ENCODE measurements at regions not wholly inside any gene's neighbourhood (a gene's known extent, or its start where the extent isn't known, plus 50 kb on each side); places are given as distances from the start of the nearest gene placed in this dataset.

DNA sequence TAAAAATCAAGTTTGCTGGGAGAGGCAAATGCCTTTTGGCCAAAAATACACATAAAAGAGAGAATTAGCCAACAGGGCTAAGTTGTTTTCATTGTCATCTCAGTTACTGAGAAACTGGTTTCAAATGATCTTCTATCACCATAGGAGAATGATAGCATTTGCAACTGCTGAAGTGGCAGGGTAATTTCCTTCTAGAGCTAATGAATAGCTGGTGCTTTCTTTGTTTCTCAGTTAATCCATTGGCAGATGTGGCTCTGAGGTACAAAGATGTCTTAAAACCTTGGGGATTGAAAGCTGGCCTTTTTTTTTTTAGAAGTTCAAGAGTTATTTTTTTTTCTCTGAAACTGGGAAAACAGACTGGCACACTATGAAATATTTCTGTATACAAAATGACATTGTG is 332.7 kb upstream of the KLF12 start:
- TF ChIP-seq GABPB1 (CRISPR knock-in tag; IDR thresholded peaks at IDR 0.05) (no peak), ZNF317 (CRISPR knock-in tag; IDR thresholded peaks at IDR 0.05; ENCODE audit: borderline replicate concordance, low read depth) (no peak), NR1H2 (CRISPR knock-in tag; IDR thresholded peaks at IDR 0.05) (no peak), ELF4 (CRISPR knock-in tag; IDR thresholded peaks at IDR 0.05; ENCODE audit: low read depth) (no peak), SP1 (CRISPR knock-in tag; conservative IDR thresholded peaks at IDR 0.05) (no peak), FOXJ3 (CRISPR knock-in tag; IDR thresholded peaks at IDR 0.05; ENCODE audit: borderline replicate concordance) (no peak), CBFB (CRISPR knock-in tag; IDR thresholded peaks at IDR 0.05; ENCODE audit: low read depth) (no peak), ZNF263 (CRISPR knock-in tag; IDR thresholded peaks at IDR 0.05; ENCODE audit: low read depth) (no peak)
- TF ChIP-seq, protein P1, sequence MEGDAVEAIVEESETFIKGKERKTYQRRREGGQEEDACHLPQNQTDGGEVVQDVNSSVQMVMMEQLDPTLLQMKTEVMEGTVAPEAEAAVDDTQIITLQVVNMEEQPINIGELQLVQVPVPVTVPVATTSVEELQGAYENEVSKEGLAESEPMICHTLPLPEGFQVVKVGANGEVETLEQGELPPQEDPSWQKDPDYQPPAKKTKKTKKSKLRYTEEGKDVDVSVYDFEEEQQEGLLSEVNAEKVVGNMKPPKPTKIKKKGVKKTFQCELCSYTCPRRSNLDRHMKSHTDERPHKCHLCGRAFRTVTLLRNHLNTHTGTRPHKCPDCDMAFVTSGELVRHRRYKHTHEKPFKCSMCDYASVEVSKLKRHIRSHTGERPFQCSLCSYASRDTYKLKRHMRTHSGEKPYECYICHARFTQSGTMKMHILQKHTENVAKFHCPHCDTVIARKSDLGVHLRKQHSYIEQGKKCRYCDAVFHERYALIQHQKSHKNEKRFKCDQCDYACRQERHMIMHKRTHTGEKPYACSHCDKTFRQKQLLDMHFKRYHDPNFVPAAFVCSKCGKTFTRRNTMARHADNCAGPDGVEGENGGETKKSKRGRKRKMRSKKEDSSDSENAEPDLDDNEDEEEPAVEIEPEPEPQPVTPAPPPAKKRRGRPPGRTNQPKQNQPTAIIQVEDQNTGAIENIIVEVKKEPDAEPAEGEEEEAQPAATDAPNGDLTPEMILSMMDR (IDR thresholded peaks at IDR 0.05), result no peak
- TF ChIP-seq, protein P2, sequence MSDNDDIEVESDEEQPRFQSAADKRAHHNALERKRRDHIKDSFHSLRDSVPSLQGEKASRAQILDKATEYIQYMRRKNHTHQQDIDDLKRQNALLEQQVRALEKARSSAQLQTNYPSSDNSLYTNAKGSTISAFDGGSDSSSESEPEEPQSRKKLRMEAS (CRISPR knock-in tag; IDR thresholded peaks at IDR 0.05), result no peak
- TF ChIP-seq, protein P3, sequence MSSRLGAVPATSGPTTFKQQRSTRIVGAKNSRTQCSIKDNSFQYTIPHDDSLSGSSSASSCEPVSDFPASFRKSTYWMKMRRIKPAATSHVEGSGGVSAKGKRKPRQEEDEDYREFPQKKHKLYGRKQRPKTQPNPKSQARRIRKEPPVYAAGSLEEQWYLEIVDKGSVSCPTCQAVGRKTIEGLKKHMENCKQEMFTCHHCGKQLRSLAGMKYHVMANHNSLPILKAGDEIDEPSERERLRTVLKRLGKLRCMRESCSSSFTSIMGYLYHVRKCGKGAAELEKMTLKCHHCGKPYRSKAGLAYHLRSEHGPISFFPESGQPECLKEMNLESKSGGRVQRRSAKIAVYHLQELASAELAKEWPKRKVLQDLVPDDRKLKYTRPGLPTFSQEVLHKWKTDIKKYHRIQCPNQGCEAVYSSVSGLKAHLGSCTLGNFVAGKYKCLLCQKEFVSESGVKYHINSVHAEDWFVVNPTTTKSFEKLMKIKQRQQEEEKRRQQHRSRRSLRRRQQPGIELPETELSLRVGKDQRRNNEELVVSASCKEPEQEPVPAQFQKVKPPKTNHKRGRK (CRISPR knock-in tag; IDR thresholded peaks at IDR 0.05; ENCODE audit: borderline replicate concordance), result no peak

Measured in WTC11 (cell line).